Progenitor cell of endocrine pancreas (in vitro differentiated cells): ENCODE measurements at regions not wholly inside any gene's neighbourhood (a gene's known extent, or its start where the extent isn't known, plus 50 kb on each side); places are given as distances from the start of the nearest gene placed in this dataset.

Experiments used
- DNase-seq: peaks from one replicate; pipeline ENCODE4 v3.0.0; 2021; ENCODE audit warnings: low spot score; ENCODE audit not compliant: unreplicated experiment
- H3K27ac Mint-ChIP-seq: 2 replicates; pipeline ENCODE4 v1.8.0; 2021; ENCODE audit warnings: mild to moderate bottlenecking, moderate library complexity, mixed read lengths
- H3K27me3 Mint-ChIP-seq: 2 replicates; pipeline ENCODE4 v1.8.0; 2021; ENCODE audit warnings: mixed read lengths
- H3K36me3 Mint-ChIP-seq: 2 replicates; pipeline ENCODE4 v1.8.0; 2022; ENCODE audit warnings: mixed read lengths; ENCODE audit not compliant: insufficient read depth
- H3K4me1 Mint-ChIP-seq: 2 replicates; pipeline ENCODE4 v1.8.0; 2021; ENCODE audit warnings: low read depth, mixed read lengths
- H3K4me3 Mint-ChIP-seq: 2 replicates; pipeline ENCODE4 v1.8.0; 2021; ENCODE audit warnings: low read depth, mild to moderate bottlenecking, moderate library complexity, mixed read lengths
- H3K9me3 Mint-ChIP-seq: 2 replicates; pipeline ENCODE4 v1.8.0; 2021; ENCODE audit warnings: low read depth, mixed read lengths
- CTCF ChIP-seq: fragments of 200-600 bp; sonication (generic); IDR thresholded peaks from one replicate; pipeline ENCODE4 v1.5.0; 2021; ENCODE audit warnings: antibody characterized with exemption, mild to moderate bottlenecking; ENCODE audit not compliant: unreplicated experiment

DNA sequence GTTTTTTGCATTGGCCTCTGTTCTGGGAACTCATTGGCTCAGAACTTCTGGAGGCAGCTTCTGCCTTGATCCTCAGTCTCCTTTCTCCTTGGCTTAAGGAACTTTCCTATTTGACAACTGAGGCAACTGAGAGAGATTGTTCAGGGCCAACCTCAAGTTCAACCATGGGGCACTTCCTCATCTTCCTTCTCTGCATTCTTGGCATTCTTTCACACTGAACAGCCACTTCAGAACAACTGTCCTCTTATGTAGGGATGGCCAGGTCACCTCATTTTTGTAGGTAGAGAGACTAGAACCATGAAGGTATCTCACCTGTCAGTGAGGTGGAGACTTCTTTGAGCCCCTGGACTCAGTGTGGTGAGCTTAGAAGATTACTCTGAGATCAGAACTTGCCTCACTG lies 63.0 kb upstream of the NRXN3 start:
- no peak overlapping the region for H3K27ac Mint-ChIP-seq
- no peaks in the 10 kb centered on the region for H3K36me3 Mint-ChIP-seq
- no peak for TF ChIP-seq CTCF
- H3K9me3 Mint-ChIP-seq, result no peaks in the 10 kb centered on the region
- no peaks in the 10 kb centered on the region for H3K4me1 Mint-ChIP-seq
- no peak for DNase-seq
- H3K27me3 Mint-ChIP-seq, result peaks cover 35% of the 10 kb centered on the region
- no peak overlapping the region for H3K4me3 Mint-ChIP-seq

- Mint-ChIP-seq H3K27ac (no peak overlapping the region), H3K9me3 (peaks cover 3% of the 10 kb centered on the region), H3K27me3 (peaks cover 15% of the 10 kb centered on the region), H3K4me3 (no peak overlapping the region), H3K36me3 (no peaks in the 10 kb centered on the region), H3K4me1 (no peaks in the 10 kb centered on the region)
- no peak for DNase-seq
- TF ChIP-seq CTCF, result no peak
Measured at GRCh38 chr14:78119440-78119839, 50.7 kb upstream of the NRXN3 start.
